Neural crest cell (in vitro differentiated cells): ENCODE measurements at regions not wholly inside any gene's neighbourhood (a gene's known extent, or its start where the extent isn't known, plus 50 kb on each side); places are given as distances from the start of the nearest gene placed in this dataset.

Experiments
- DNase-seq: peaks from one replicate; pipeline ENCODE4 v3.0.0; 2021; ENCODE audit warnings: low read depth, mixed read lengths, low spot score
- H3K27ac Mint-ChIP-seq: one replicate; pipeline ENCODE4 v1.8.0; 2021; ENCODE audit warnings: mild to moderate bottlenecking, mixed read lengths; ENCODE audit not compliant: unreplicated experiment
- H3K27me3 Mint-ChIP-seq: 2 replicates; pipeline ENCODE4 v1.8.0; 2021; ENCODE audit warnings: low read depth, mild to moderate bottlenecking, mixed read lengths
- H3K36me3 Mint-ChIP-seq: 2 replicates; pipeline ENCODE4 v1.8.0; 2021; ENCODE audit warnings: low read depth, mild to moderate bottlenecking, mixed read lengths
- H3K4me1 Mint-ChIP-seq: 2 replicates; pipeline ENCODE4 v1.8.0; 2021; ENCODE audit warnings: mixed read lengths
- H3K4me3 Mint-ChIP-seq: one replicate; pipeline ENCODE4 v1.8.0; 2021; ENCODE audit warnings: mild to moderate bottlenecking, mixed read lengths
- H3K9me3 Mint-ChIP-seq: 2 replicates; pipeline ENCODE4 v1.8.0; 2021; ENCODE audit warnings: mixed read lengths
- CTCF ChIP-seq: fragments of 200-600 bp; sonication (generic); conservative IDR thresholded peaks from 2 replicates; pipeline ENCODE4 v1.5.0; 2021; ENCODE audit warnings: antibody characterized with exemption, mild to moderate bottlenecking

- DNase-seq, result no peak
- Mint-ChIP-seq H3K4me1 (peaks cover 10% of the 10 kb centered on the region), H3K4me3 (no peak overlapping the region), H3K27ac (no peak overlapping the region), H3K27me3 (no peaks in the 10 kb centered on the region), H3K36me3 (peaks cover 4% of the 10 kb centered on the region), H3K9me3 (peaks cover 11% of the 10 kb centered on the region)
- no peak for TF ChIP-seq CTCF
Measured at GRCh38 chr3:182464513-182465145, 328.7 kb upstream of the ATP11B start.

GRCh38 chr3:182465301-182466185 lies 327.8 kb upstream of the ATP11B start:
- DNase-seq, result no peak

GRCh38 chr3:182469086-182469485 lies 324.2 kb upstream of the ATP11B start:
- TF ChIP-seq CTCF, result no peak
- Mint-ChIP-seq H3K27me3 (no peaks in the 10 kb centered on the region), H3K36me3 (no peaks in the 10 kb centered on the region), H3K4me3 (no peak overlapping the region), H3K27ac (no peak overlapping the region), H3K4me1 (peaks cover 10% of the 10 kb centered on the region), H3K9me3 (peaks cover 8% of the 10 kb centered on the region)
- no peak for DNase-seq

More at GRCh38 chr3:182465301-182466185, 327.8 kb upstream of the ATP11B start:
- H3K4me1 Mint-ChIP-seq, result peaks cover 10% of the 10 kb centered on the region
- no peak overlapping the region for H3K4me3 Mint-ChIP-seq
- peaks cover 4% of the 10 kb centered on the region for H3K36me3 Mint-ChIP-seq
- H3K27me3 Mint-ChIP-seq, result no peaks in the 10 kb centered on the region
- no peak overlapping the region for H3K27ac Mint-ChIP-seq
- TF ChIP-seq CTCF, result no peak
- peaks cover 11% of the 10 kb centered on the region for H3K9me3 Mint-ChIP-seq

- Mint-ChIP-seq H3K27me3 (no peaks in the 10 kb centered on the region), H3K4me3 (no peak overlapping the region), H3K27ac (no peak overlapping the region), H3K9me3 (peaks cover 8% of the 10 kb centered on the region), H3K4me1 (peaks cover 4% of the 10 kb centered on the region), H3K36me3 (no peaks in the 10 kb centered on the region)
- no peak for TF ChIP-seq CTCF
- no peak for DNase-seq
Measured at GRCh38 chr3:182470187-182470586, 323.1 kb upstream of the ATP11B start.

DNA sequence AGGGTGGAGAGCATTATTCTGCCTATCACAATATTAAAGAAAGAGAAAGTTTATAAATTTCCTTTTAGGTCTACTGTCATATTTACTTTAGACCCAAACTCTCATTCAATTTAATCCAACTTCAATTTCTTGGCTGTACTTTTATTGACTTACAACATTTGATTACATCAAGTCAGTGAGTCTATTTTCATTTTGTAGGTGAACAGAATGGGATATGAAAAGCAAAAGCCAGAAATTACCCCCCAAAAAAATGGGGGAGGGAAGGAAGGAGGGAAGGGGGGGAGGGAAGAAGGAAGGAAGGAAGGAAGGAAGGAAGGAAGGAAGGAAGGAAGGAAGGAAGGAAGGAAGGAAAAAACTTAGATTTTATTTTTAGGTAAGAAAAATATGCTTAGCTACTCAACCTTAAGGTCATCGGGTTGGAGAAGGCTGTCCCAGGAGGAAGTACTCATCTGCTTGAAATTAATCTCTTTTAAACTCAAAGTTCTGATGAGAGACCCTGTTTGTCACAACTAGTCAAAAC lies 320.1 kb upstream of the ATP11B start:
- no peaks in the 10 kb centered on the region for H3K4me1 Mint-ChIP-seq
- no peak for DNase-seq
- no peak for TF ChIP-seq CTCF
- H3K36me3 Mint-ChIP-seq, result no peaks in the 10 kb centered on the region
- no peak overlapping the region for H3K27ac Mint-ChIP-seq
- H3K27me3 Mint-ChIP-seq, result no peaks in the 10 kb centered on the region
- peaks cover 8% of the 10 kb centered on the region for H3K9me3 Mint-ChIP-seq
- H3K4me3 Mint-ChIP-seq, result no peak overlapping the region
